BJ (cell line): ENCODE measurements at regions not wholly inside any gene's neighbourhood (a gene's known extent, or its start where the extent isn't known, plus 50 kb on each side); places are given as distances from the start of the nearest gene placed in this dataset.
A peak's percentile ranks its signal among the peaks of the same experiment; 100 is the strongest.

Experiments
- CTCF ChIA-PET: fragments of 350-600 bp; formaldehyde crosslinking; extraction: SDS; loops from one replicate; lab custom pipeline; 2021; ENCODE audit warnings: antibody characterized with exemption, inconsistent platforms; lab: Yijun Ruan, JAX
- POLR2A ChIA-PET: fragments of 300-600 bp; sonication (Branson Sonifier 250); formaldehyde crosslinking; extraction: SDS; loops from one replicate; lab custom pipeline; 2021; ENCODE audit warnings: antibody characterized with exemption; lab: Charles Lee
- DNase-seq: peaks from one replicate; pipeline ENCODE4 v3.0.0-alpha.2; 2011; ENCODE audit warnings: low read depth
- H3K27me3 ChIP-seq: 2 replicates; pipeline ENCODE4 v1.6.0; 2011; ENCODE audit warnings: low read length; ENCODE audit not compliant: control insufficient read depth, insufficient read depth
- H3K36me3 ChIP-seq: 2 replicates; pipeline ENCODE4 v1.5.1; 2011; ENCODE audit warnings: low read length; ENCODE audit not compliant: control insufficient read depth, insufficient read depth
- H3K4me3 ChIP-seq: 2 replicates; pipeline ENCODE4 v1.5.1; 2011; ENCODE audit warnings: low read depth, mild to moderate bottlenecking, control low read depth, low read length
- CTCF ChIP-seq: IDR thresholded peaks from 2 replicates; pipeline ENCODE4 v1.5.1; 2011; ENCODE audit warnings: low read depth, mild to moderate bottlenecking, control low read depth, inconsistent platforms, low read length, moderate library complexity; ENCODE audit not compliant: insufficient read depth

- POLR2A ChIA-PET, result no interaction called here
Observed at GRCh38 chr2:228681979-228682378, 500.5 kb upstream of the SPHKAP start.

GRCh38 chr2:228681426-228681825 lies 499.9 kb upstream of the SPHKAP start:
- peak; percentile 59 for TF ChIP-seq CTCF
- Histone ChIP-seq H3K36me3 (no peaks in the 10 kb centered on the region), H3K27me3 (no peaks in the 10 kb centered on the region; the same call in 1 of the 2 replicates), H3K4me3 (no peak overlapping the region)
- ChIA-PET POLR2A (no interaction called here), CTCF (interaction anchor here (0.7 to 3.3 kb wide), 12 partner anchors 9 to 906 kb away, joined by 3 to 28 read pairs (median 4); no protein-coding TSS in a partner anchor)
- no peak for DNase-seq

More at GRCh38 chr2:228681979-228682378, 500.5 kb upstream of the SPHKAP start:
- Histone ChIP-seq H3K27me3 (no peaks in the 10 kb centered on the region; the same call in 1 of the 2 replicates), H3K4me3 (no peak overlapping the region), H3K36me3 (no peaks in the 10 kb centered on the region)
- no peak for TF ChIP-seq CTCF
- DNase-seq, result no peak
- CTCF ChIA-PET, result interaction anchor here (0.7 to 3.3 kb wide), 12 partner anchors 10 to 906 kb away, joined by 3 to 28 read pairs (median 4); no protein-coding TSS in a partner anchor

DNA sequence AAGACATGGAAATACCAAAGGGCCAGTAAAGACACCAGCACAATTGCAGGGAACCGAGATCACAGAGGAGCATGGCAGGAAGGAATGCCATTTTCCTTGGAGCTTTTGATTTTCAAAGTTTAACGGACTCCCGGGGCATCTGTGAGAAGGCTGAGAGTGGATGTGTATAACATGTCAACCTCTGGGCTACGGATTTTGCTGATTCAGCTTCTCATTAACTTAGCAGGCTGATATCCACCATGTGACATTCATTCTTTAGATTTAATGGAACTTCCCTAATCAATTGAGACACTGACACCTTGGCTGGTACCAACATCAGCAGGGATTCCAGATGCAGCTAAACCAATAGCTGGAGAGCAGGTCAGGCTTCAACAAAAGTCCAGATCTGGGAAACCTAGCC lies 496.6 kb upstream of the SPHKAP start:
- POLR2A ChIA-PET, result no interaction called here
- no peak for TF ChIP-seq CTCF
- CTCF ChIA-PET, result interaction anchor here (0.7 to 0.9 kb wide), 3 partner anchors 19 to 593 kb away, joined by 3 to 5 read pairs (median 4); partner anchors contain the start of gene PID1

GRCh38 chr2:228675646-228676045 lies 494.2 kb upstream of the SPHKAP start:
- TF ChIP-seq CTCF, result no peak
- DNase-seq, result no peak
- ChIA-PET CTCF (interaction anchor here (0.6 to 1.8 kb wide), 8 partner anchors 12 to 688 kb away, joined by 3 to 4 read pairs (median 4); no protein-coding TSS in a partner anchor), POLR2A (no interaction called here)
- Histone ChIP-seq H3K27me3 (no peaks in the 10 kb centered on the region), H3K36me3 (no peaks in the 10 kb centered on the region), H3K4me3 (no peak overlapping the region)

More for the DNA sequence above, 496.6 kb upstream of the SPHKAP start:
- H3K36me3 ChIP-seq, result no peaks in the 10 kb centered on the region
- no peak for DNase-seq
- H3K27me3 ChIP-seq, result no peaks in the 10 kb centered on the region
- H3K4me3 ChIP-seq, result no peak overlapping the region

GRCh38 chr2:228675091-228675490 lies 493.6 kb upstream of the SPHKAP start:
- CTCF ChIA-PET, result interaction anchor here (0.7 to 1.8 kb wide), 9 partner anchors 11 to 912 kb away, joined by 3 to 4 read pairs (median 4); no protein-coding TSS in a partner anchor

More at GRCh38 chr2:228675091-228675490, 493.6 kb upstream of the SPHKAP start:
- Histone ChIP-seq H3K36me3 (no peaks in the 10 kb centered on the region), H3K27me3 (no peaks in the 10 kb centered on the region), H3K4me3 (no peak overlapping the region)
- TF ChIP-seq CTCF, result peak; percentile 28; the same call in 1 of the 2 replicates
- peak; percentile 66 for DNase-seq
- POLR2A ChIA-PET, result interaction anchor here (0.6 kb wide), 1 partner anchor 733 kb away, joined by 3 read pairs; no protein-coding TSS in a partner anchor
